ENCODE measurements at regions not wholly inside any gene's neighbourhood (a gene's known extent, or its start where the extent isn't known, plus 50 kb on each side); places are given as distances from the start of the nearest gene placed in this dataset.

DNA sequence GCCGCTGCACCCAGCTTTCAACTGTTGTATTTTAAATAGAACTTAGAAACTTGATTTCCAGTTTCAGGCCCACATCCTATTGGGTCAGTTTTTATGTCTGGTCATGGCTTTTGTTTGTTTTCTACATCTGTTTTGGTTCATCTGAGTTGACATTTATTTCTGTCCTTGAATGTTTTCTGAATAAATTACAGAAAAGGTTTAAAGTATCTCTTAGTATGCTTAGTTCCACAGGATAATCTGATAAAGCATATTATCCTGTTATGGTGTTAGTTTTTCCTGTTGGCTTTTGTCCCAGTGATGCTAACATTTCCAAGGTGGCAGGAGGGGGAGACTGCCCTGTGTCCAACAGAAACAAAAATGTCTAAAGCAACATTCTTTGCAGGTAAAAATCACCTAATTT is 733.2 kb downstream of the INHBA start:
- TF ChIP-seq, protein P1, sequence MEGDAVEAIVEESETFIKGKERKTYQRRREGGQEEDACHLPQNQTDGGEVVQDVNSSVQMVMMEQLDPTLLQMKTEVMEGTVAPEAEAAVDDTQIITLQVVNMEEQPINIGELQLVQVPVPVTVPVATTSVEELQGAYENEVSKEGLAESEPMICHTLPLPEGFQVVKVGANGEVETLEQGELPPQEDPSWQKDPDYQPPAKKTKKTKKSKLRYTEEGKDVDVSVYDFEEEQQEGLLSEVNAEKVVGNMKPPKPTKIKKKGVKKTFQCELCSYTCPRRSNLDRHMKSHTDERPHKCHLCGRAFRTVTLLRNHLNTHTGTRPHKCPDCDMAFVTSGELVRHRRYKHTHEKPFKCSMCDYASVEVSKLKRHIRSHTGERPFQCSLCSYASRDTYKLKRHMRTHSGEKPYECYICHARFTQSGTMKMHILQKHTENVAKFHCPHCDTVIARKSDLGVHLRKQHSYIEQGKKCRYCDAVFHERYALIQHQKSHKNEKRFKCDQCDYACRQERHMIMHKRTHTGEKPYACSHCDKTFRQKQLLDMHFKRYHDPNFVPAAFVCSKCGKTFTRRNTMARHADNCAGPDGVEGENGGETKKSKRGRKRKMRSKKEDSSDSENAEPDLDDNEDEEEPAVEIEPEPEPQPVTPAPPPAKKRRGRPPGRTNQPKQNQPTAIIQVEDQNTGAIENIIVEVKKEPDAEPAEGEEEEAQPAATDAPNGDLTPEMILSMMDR (IDR thresholded peaks at IDR 0.05; ENCODE audit: insufficient read depth, low read length, poor library complexity, severe bottlenecking) = no peak
- Histone ChIP-seq H3K36me3 (ENCODE audit: control insufficient read depth, insufficient read depth, low read length) (no peaks in the 10 kb centered on the region), H3K4me3 (ENCODE audit: low read depth, low read length) (no peak overlapping the region), H3K27me3 (ENCODE audit: control insufficient read depth, insufficient read depth, low read length) (no peaks in the 10 kb centered on the region)
- DNase-seq (ENCODE audit: low read depth) = no peak

DNA sequence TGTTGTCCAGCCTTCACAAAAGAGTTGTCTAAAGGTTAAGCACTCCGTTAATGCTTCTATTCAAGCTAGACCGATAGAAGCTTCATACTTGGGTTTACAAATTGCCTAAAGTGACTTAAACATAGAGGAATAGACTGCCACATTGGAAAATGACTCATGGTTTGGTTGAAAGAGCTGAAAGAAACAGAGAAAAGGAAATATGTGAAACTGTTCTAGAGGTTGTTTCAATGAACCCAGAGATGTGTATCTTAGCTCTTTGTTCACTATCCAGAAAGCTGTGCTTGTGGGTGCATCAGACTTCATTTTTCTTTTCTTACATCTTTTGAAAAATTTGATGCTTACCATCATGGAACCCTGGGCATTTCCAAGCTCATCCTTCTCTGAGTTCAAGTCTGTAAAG is 736.2 kb downstream of the INHBA start:
- no peak for DNase-seq (ENCODE audit: low read depth)
- no peaks in the 10 kb centered on the region for H3K36me3 ChIP-seq (ENCODE audit: control insufficient read depth, insufficient read depth, low read length)
- no peak overlapping the region for H3K4me3 ChIP-seq (ENCODE audit: low read depth, low read length)
- TF ChIP-seq, protein P1 (IDR thresholded peaks at IDR 0.05; ENCODE audit: insufficient read depth, low read length, poor library complexity, severe bottlenecking) = no peak
- no peaks in the 10 kb centered on the region for H3K27me3 ChIP-seq (ENCODE audit: control insufficient read depth, insufficient read depth, low read length)

DNA sequence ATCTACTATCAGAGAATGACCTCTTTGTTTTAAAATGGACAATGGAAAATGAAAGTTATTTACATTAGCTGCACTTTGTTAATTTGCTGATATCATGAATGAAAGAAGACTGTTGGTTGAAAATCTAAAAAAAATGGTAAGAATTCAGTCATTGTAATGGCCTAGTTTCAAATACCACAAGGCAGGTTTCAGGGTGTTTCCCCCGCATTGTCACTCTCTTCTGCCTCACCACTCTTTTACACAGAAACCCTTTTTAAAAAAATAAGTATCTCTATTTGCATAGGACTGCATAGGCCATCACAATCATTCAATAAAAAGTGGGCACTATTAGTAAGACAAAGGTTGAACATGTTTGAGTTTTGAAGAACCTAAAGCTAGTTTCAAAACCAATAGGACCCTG is 737.1 kb downstream of the INHBA start:
- Histone ChIP-seq H3K27me3 (ENCODE audit: control insufficient read depth, insufficient read depth, low read length) (no peaks in the 10 kb centered on the region), H3K36me3 (ENCODE audit: control insufficient read depth, insufficient read depth, low read length) (no peaks in the 10 kb centered on the region), H3K4me3 (ENCODE audit: low read depth, low read length) (no peak overlapping the region)
- no peak for DNase-seq (ENCODE audit: low read depth)
- TF ChIP-seq, protein P1 (IDR thresholded peaks at IDR 0.05; ENCODE audit: insufficient read depth, low read length, poor library complexity, severe bottlenecking) = no peak

DNA sequence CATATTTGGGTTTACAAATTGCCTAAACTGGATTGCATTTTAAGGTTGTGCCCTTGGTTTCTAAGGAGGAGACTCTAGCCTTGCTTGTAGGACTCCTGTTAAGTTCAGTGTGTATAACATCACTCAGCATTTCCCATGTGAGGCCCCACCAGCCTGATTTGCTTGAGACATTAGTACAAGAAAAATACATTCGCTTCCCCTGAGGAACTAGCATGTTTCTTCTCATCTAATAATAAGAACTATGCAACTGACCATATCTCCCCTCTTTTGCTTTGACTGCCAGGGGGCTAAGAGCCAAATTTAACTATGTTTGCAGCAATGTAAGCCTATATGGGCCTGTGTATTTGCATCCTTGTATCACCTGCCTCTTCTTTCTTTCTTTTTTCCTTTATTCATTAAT is 737.9 kb downstream of the INHBA start:
- Histone ChIP-seq H3K27me3 (ENCODE audit: control insufficient read depth, insufficient read depth, low read length) (no peaks in the 10 kb centered on the region), H3K36me3 (ENCODE audit: control insufficient read depth, insufficient read depth, low read length) (no peaks in the 10 kb centered on the region)
- TF ChIP-seq, protein P1 (IDR thresholded peaks at IDR 0.05; ENCODE audit: insufficient read depth, low read length, poor library complexity, severe bottlenecking) = no peak

DNA sequence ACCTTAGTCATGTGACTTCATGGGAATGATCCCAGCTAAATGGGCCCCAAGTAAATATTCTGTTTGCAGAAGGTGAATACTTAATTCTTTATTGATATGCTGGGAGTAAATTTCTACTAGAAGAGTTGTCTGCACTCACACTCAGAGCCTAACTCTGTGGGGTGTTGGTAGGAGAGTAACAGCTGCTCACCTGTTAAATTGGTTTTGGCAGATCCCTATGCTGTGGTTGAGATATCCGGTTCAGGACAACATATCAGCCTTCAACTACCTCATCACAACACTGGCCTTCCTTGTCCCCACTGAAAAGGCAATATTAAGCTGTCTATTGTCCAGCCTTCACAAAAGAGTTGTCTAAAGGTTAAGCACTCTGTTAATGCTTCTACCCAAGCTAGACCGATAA is 738.3 kb downstream of the INHBA start:
- Histone ChIP-seq H3K36me3 (ENCODE audit: control insufficient read depth, insufficient read depth, low read length) (no peaks in the 10 kb centered on the region), H3K27me3 (ENCODE audit: control insufficient read depth, insufficient read depth, low read length) (no peaks in the 10 kb centered on the region), H3K4me3 (ENCODE audit: low read depth, low read length) (no peak overlapping the region)
- no peak for DNase-seq (ENCODE audit: low read depth)
- TF ChIP-seq, protein P1 (IDR thresholded peaks at IDR 0.05; ENCODE audit: insufficient read depth, low read length, poor library complexity, severe bottlenecking) = no peak

More for the DNA sequence above, 737.9 kb downstream of the INHBA start:
- H3K4me3 ChIP-seq (ENCODE audit: low read depth, low read length) = no peak overlapping the region
- DNase-seq (ENCODE audit: low read depth) = no peak

DNA sequence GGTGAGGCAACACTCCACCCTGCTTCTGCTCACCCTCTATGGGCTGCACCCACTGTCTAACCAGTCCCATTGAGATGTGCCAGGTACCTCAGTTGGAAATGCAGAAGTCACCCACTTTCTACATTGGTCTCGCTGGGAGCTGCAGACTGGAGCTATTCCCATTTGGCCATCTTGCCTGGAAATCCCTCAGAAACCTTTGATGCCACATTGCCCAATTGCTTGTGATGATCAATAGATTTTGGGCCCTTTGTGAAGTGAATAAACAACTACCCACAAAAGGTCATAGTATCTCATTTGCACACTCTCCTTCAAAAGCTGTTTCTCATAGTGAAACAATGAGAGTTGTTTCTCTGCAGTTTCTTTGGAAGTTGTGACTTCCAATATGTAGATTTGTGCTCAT is 742.9 kb downstream of the INHBA start:
- H3K36me3 ChIP-seq (ENCODE audit: control insufficient read depth, insufficient read depth, low read length) = no peaks in the 10 kb centered on the region
- H3K4me3 ChIP-seq (ENCODE audit: low read depth, low read length) = no peak overlapping the region
- no peak for DNase-seq (ENCODE audit: low read depth)
- TF ChIP-seq, protein P1 (IDR thresholded peaks at IDR 0.05; ENCODE audit: insufficient read depth, low read length, poor library complexity, severe bottlenecking) = no peak
- H3K27me3 ChIP-seq (ENCODE audit: control insufficient read depth, insufficient read depth, low read length) = no peaks in the 10 kb centered on the region

All from kidney epithelial cell (primary cell).